LoVo (cell line): ENCODE measurements at regions not wholly inside any gene's neighbourhood (a gene's known extent, or its start where the extent isn't known, plus 50 kb on each side); places are given as distances from the start of the nearest gene placed in this dataset.
"Not testable (repeated sequence)": the region's sequence is repeated elsewhere in the genome, so short reads cannot be mapped to it uniquely, and the experiment has no call there.

Experiments used
- DNase-seq: peaks from one replicate; pipeline ENCODE4 v3.0.0-alpha.2; 2016; ENCODE audit warnings: low spot score

GRCh38 chr3:28575746-28576613 lies 227.4 kb upstream of the AZI2 start:
- DNase-seq = no peak

- DNase-seq = no peak
Observed at GRCh38 chr3:28576614-28577200, 228.1 kb upstream of the AZI2 start.

- no peak for DNase-seq
Observed at GRCh38 chr3:28577941-28578500, 229.4 kb upstream of the AZI2 start.

GRCh38 chr3:28586325-28586724 lies 237.7 kb upstream of the AZI2 start:
- no peak for DNase-seq

GRCh38 chr3:28587723-28588122 lies 239.1 kb upstream of the AZI2 start:
- DNase-seq = no peak

GRCh38 chr3:28590216-28590615 lies 241.6 kb upstream of the AZI2 start:
- no peak for DNase-seq

GRCh38 chr3:28590860-28591259 lies 242.2 kb upstream of the AZI2 start:
- no peak for DNase-seq

GRCh38 chr3:28595372-28595771 lies 246.7 kb upstream of the AZI2 start:
- no peak for DNase-seq

GRCh38 chr3:28597452-28597851 lies 248.8 kb upstream of the AZI2 start:
- DNase-seq = no peak

- no peak for DNase-seq
Observed at GRCh38 chr3:28598165-28598564, 249.5 kb upstream of the AZI2 start.

GRCh38 chr3:28601291-28601690 lies 252.7 kb upstream of the AZI2 start:
- DNase-seq = no peak

- DNase-seq = no peak
Observed at GRCh38 chr3:28606283-28606682, 257.7 kb upstream of the AZI2 start.

- no peak for DNase-seq
Observed at GRCh38 chr3:28612232-28612631, 263.6 kb upstream of the AZI2 start.

- no peak for DNase-seq
Observed at GRCh38 chr3:28613511-28614106, 265.0 kb upstream of the AZI2 start.

- no peak for DNase-seq
Observed at GRCh38 chr3:28615071-28615470, 266.4 kb upstream of the AZI2 start.

- DNase-seq = no peak
Observed at GRCh38 chr3:28615971-28616370, 267.3 kb upstream of the AZI2 start.

- DNase-seq = no peak
Observed at GRCh38 chr3:28617821-28618220, 269.2 kb upstream of the AZI2 start.

- no peak for DNase-seq
Observed at GRCh38 chr3:28623106-28623505, 274.5 kb upstream of the AZI2 start.

- DNase-seq = no peak
Observed at GRCh38 chr3:28624084-28624483, 275.5 kb upstream of the AZI2 start.

GRCh38 chr3:28627843-28628242 lies 279.2 kb upstream of the AZI2 start:
- DNase-seq = not testable (repeated sequence)

- no peak for DNase-seq
Observed at GRCh38 chr3:28634019-28634418, 285.4 kb upstream of the AZI2 start.

GRCh38 chr3:28637742-28638141 lies 289.1 kb upstream of the AZI2 start:
- no peak for DNase-seq

- DNase-seq = no peak
Observed at GRCh38 chr3:28645149-28645548, 296.5 kb upstream of the AZI2 start.
